ENCODE measurements at regions not wholly inside any gene's neighbourhood (a gene's known extent, or its start where the extent isn't known, plus 50 kb on each side); places are given as distances from the start of the nearest gene placed in this dataset.

DNA sequence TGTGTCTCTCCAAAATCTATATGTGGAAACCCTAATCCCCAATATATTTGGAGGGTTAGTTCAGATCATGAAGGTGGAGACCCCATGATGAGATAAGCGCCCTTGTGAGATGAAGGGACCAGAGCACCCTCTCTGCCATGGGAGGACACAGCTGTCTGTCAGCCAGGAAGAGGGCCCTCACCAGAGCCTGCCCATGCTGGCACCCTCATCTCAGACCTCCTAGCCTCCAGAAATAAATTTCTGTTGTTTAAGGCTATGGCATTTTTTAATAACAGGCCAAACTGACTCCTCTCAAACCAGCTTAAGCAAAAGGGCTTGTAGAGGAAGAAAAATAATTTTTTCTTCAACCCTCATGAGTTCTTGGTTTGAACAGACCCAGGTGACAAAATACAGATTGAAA is 79.2 kb upstream of the MAMDC2 start:
- TF ChIP-seq POLR2A (IDR thresholded peaks at IDR 0.05; ENCODE audit: low read length) = no peak
- TF ChIP-seq GATA1 (IDR thresholded peaks at IDR 0.05; ENCODE audit: low read depth, low read length) = no peak
